HT-29 (cell line): ENCODE measurements at regions not wholly inside any gene's neighbourhood (a gene's known extent, or its start where the extent isn't known, plus 50 kb on each side); places are given as distances from the start of the nearest gene placed in this dataset.

Source experiments
- DNase-seq: peaks from one replicate; pipeline ENCODE4 v3.0.0-alpha.2; 2015; ENCODE audit warnings: low spot score

DNA sequence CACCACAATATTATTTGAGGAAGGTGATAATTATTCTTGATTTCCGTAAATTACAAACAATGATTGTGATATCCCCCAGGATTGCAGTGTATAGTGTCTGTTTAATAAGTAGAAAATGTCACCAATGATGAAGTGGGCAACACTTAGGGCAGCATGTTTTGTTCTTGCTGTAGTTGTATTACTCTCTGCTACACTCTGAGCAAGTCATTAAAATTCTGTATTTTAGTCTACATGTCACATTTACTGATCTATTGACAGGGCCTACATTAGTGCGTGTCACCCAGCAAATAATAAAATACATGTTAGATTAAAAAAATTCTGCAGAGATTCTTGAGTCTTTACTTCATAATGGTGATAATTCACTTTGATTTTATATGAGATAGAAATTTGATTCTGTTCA, 247.6 kb downstream of the TMX3 start:
- DNase-seq = no peak

DNA sequence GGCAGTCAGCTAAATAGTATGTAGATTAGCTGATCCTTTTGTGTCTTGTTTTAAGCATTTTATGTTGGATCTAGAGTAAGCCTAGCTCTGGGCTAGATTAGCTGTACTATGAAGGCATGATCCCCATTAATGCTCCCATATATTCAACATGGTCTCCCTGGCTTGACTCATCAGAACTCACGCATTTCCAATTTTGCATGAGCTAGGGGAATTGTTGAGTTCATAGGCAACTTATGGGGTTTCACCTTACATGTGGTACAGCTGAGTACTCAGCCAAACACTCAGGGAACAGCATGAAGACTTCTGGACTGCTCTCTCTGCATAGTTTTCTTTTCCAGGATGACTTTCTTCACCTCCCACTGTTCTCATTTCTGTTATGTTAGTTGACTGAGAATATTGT, 248.2 kb downstream of the TMX3 start:
- DNase-seq = no peak

DNA sequence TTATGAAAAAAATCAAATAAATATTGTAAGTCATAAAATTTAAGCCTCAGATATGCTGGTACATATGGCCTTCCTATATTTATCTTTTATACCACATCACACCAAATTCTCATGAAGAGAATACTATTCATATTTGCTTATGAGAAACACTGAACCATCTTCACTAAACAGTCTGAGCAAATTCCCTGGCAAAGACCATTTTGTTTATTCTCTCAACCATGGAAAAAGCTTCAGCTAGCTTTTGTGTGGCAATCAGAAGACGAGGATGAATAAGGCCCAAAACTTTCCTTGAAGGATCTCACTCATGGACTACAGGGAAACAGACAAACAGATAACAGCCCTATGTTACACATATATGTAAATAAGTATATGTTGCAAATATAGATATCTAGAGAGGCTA, 252.1 kb downstream of the TMX3 start:
- DNase-seq = no peak

DNA sequence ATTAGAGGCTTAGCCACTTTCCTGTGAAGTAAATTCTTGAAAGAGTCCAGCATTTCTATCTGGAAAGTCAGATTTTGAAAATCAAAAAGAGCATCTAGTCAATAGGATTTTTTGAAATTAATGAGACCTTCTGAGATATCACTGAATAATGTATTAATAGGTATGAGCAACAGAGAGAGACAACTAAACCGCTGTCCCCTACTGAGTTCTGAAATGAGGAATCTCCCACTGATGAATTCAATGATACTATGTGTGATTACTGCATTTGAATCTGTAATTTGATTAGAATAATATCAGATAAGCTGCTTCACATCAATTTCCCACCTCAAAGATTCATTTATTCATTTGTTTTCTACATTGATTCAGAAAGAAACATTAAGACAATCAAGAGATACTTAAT, 252.8 kb downstream of the TMX3 start:
- no peak for DNase-seq

DNA sequence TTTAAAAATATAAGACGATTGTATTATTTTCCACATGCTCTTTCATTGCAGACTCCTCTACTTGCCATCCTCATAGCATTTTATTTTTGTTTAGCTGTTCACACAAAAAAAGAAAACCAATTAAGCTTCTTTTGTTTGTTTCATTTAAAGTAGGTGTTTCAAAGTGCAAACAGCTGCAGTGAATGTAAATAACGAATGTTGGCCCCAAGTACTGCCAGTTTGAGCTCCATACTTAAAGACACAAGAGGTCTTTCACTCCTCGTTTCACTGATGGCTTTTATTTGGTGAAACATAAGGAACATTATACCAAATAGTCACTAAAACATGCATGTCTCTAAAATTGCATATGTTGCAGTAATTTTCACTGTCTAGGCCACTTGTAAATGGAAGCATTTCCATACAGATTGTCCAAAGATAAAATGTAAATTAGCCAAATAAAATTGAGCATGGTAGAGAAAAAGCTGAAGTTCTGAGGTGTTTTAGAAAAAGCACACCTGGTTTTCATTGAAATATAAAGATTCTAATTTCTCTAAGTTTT, 253.4 kb downstream of the TMX3 start:
- no peak for DNase-seq

DNA sequence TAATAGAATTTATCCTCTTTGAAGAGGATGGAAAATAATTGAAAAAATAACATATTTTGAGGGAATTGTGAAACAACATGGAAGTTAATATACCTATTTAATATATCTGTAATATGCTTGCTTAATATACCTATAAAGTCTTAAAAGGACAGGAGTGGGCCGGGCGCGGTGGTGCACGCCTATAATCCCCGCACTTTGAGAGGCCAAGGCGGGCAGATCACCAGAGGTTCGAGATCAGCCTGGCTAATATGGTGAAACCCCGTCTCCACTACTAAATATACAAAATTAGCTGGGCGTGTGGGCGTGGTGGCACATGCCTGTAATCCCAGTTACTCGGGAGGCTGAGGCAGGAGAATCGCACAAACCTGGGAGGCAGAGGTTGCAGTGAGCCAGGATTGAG, 254.9 kb downstream of the TMX3 start:
- no peak for DNase-seq

DNA sequence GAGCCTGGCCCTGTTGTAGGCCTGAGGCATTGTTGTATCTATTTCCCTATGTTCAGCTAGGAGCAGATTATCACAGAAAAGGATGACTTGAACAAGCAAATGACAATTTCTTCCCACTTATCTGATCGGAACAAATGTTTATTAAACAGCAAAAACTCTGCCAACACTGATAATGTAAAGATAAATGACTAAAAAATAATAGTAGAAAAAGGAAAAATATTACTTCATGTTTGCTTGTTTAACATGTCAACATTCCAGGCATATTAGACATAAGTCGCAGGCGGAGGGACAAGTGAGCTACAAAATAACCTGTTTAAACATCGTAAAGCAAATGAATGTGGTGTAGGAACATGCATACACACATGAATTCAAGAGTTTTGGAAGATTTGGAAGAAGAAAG, 257.9 kb downstream of the TMX3 start:
- DNase-seq = no peak

DNA sequence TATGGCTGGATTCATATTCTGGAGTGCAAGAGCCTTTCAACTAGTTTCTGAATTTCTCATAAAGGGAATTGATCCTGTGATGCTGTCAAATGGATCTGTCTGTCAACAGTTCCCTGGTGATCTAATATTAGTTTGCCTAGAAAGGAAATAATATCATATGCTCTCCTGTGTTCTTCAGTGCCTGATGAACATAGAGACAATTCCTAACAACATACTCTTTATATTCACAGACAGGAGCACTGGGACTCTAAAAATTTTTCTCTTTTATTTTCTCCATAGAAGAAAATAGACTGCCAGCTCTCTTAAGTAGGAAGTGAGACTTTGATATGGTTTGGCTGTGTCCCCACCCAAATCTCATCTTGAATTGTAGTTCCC, 259.7 kb downstream of the TMX3 start:
- DNase-seq = no peak

DNA sequence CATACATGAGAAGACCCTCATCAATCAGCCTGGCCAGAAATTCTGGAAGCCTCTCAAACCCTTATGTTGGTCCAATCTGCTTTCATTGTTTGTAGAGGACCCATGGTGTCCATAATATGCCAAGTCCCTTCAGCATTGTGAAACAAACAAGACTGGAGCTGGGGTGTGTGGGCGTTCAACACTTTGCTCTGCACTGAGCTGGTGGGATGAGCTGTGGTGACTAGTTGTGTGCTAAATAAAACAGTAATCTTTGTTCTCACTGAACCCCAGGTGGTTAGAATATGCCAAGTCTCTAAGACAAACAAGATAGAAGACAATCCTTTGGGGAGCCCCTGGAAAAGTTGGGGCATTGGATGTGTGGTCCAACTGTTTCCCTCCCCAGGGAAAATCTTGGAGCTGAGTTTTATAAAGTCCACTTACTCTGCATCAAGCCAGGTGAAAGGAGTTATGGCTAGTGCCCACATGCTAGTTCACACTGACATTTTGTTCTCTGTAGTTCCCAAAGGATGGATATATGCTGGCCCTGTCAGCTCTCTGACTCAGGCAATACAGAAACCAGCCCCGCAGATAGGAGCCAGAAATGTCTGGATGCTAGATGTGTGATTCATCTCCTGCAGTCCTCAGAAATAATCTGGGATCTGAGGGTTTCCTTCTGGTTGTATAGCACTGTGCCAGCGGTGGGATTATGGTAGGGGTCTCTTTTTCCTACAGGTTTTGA, 260.2 kb downstream of the TMX3 start:
- no peak for DNase-seq

DNA sequence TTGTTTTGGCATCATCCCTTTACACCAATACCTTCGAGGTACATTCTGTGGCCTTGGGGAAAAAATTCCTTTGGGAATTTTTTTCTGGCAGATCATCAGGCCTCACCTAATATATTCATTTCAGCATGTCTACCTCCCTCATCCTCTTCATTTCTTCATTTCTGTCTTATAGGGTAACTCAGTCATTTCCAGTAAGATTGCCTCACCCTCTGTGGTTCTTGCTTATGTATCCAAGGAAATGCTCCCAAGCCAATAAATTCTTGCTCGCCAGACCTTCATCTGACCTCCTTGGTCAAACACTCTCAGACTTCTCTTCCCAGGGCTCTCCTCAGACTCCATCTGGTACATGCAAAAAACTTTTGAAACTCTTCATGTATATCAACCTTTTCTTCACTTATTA, 265.6 kb downstream of the TMX3 start:
- no peak for DNase-seq

DNA sequence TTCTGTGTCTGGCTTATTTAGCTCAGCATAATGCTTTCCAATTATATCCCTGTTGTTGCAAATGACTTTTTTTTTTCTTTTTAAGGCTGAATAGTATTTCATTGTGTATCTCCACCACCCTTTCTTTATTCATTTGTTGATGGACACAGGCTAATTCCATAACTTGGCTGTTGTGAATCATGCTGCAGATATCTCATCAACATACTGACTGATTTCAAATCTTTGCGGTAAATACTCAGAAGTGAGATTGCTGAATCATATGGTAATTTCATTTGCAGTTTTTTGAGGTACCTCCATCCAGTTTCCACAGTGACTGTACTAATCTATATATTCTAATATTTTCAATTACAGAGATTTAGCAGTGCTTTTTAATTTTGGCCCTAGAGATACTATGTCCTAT, 266.2 kb downstream of the TMX3 start:
- no peak for DNase-seq

DNA sequence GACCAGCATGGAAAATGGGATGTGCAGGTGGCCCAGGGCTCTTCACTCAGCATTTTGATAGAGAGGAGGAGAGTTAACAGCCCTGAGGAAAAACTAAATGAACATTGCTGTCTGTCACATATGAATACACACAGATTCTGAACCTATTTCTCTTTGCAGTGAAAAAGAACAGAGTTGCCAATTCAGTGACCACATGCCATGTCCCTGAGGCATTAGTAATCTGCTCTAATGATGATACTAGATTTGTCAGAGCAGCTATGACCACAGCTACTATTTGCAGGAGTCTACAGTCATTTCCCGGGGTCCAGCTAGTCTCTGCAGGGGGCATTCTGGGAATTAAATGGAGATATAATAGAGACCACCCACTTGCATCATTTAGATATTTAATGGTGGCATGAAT, 267.6 kb downstream of the TMX3 start:
- DNase-seq = no peak

DNA sequence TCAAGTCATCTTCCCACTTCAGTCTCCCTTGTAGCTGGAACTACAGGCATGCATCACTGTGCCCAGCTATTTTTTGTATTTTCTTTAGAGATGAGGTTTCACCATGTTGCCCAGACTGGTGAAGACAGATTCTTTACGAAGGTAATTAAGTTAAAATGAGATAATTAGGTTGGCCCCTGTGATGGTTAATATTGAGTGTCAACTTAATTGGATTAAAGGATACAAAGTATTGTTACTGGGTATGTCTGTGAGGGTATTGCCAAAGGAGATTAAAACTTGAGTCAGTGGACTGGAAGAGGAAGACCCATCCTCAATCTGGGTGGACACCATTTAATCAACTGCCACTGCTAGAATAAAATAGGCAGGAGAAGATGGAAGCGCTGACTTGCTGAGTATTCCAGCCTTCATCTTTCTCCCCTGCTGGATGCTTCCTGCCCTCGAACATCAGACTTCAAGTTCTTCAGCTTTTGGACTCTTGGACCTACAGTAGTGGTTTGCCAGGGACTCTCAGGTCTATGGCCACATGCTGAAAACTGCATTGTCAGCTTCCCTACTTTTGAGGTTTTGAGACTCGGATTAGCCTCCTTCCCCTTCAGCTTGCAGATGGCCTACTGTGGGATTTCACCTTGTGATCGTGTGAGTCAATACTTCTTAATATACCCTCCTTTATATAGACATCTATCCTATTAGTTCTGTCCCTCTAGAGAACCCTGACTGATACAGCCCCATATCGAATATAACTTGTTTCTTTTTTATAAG, 269.1 kb downstream of the TMX3 start:
- no peak for DNase-seq

DNA sequence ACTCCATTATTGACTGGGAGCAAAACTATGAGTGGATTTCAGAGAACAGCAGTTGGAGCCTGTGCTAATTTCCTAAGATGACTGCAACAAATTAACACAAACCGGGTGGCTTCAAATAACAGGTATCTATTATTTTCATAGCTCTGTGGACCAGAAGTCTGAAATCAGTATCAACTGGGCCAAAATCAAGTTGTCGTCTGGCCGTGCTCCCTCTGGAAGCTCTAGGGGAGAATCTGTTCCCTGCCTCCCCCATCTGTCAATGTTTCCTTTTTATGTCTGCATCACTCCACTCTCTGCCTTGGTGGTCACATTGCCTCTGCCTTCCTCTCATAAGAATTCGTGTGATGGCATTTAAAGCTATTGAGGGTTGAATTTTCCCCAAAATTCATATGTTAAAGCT, 269.8 kb downstream of the TMX3 start:
- DNase-seq = no peak

DNA sequence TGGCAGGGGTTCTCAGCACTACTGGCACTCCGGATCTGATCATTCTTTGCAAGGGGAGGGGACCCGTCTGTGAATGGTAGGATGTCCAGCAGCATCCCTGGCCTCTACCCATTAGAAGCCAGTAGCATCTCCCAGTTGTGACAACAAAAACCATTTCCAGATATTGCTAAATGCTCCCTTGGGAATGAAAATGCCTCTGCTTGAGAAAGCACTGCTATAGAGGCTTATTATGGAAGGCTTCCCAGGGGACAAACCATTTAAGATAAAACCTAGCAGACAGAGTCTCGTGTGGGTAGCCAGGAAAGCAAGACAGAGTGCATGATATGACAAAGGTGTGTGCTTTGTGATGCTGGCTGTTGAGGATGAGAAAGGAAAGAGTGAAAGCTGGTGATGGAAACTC, 273.7 kb downstream of the TMX3 start:
- DNase-seq = no peak

DNA sequence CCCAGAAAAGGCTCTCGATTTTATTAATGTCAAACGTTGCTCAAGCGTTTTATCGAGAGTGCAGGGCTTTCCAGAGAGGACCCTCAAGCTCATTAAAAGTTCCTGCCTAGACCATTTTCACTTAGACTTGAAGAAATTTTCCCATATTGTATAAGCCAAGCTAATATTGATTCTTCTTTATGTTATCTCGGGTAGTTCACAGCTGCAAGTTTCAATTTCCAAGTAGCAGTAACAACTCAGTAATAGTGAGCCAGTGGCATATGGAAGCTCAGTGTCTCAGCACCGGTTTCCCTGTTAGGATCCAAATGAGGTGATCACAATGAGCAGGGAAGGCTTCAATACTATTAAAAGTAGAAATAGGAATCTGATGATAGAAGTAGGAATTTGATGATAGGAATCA, 274.5 kb downstream of the TMX3 start:
- no peak for DNase-seq

DNA sequence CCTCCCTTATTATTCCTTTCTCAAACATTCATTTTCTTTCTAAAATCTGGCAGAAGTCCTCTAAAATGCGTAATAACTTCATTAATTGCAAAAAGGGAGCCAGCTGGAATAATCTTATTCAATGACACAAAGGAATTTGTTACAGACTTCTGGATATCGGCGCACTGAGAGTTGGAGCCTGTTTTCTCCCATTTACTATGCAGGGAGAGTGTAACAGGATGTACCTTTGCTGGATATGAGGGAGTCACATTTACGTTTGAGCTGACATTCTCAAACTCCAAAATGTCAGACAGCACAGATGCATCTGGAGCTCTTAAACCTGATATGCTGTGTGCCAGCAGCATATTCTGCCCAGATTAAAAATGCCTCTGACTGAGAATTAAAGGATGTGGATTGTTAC, 275.3 kb downstream of the TMX3 start:
- DNase-seq = no peak

DNA sequence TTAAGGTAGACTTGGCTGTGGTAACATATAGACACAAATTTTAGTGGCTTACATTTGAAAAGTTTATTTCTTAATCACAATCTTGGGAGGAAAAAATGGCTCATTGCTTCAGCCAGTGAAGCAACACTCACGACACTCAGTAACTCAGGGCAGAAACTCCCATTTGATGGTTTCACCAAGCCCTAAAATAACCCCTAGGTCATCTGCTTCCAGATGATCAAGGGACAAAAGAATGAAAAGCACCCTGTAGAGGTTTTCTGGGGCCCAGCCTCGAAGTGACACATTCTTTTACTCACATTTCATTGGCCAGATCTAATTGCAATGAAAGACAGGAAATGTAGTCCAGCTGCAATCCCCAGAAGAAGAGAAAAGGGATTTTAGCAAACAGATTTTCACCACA, 275.9 kb downstream of the TMX3 start:
- DNase-seq = no peak

DNA sequence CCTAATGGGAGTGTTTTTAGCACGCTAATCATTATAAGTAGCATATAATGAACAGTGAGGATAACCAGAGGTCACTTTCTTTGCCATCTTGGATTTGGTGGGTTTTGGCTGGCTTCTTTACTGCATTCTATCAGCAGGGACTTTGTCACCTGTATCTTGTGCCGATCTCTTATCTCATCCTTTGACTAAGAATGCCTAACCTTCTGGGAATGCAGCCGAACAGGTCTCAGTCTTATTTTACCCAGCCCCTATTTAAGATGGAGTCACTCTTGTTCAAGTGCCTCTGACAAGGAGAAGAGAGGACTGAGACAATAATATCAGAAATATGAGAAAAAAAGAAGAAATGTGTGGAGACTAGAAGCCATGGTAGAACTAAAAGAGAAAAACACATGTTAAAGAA, 276.4 kb downstream of the TMX3 start:
- no peak for DNase-seq

DNA sequence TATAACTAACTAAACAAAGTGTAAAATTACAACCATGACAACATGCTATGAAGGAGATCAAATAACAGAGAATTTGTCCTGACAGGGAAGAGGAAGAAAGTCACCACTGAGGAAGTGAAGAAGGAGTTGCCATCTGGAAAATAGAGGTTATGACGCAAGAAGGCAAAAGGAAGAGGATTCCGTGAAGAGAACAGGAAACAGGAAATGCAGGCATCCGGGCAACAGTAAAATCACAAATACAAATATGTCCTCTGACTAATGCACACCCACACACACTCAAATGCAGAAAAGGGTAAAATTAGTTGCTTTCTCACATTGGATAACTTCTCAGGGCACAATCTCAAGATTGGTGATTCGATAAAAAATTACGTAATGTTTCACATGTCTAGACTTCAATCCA, 278.4 kb downstream of the TMX3 start:
- DNase-seq = no peak

DNA sequence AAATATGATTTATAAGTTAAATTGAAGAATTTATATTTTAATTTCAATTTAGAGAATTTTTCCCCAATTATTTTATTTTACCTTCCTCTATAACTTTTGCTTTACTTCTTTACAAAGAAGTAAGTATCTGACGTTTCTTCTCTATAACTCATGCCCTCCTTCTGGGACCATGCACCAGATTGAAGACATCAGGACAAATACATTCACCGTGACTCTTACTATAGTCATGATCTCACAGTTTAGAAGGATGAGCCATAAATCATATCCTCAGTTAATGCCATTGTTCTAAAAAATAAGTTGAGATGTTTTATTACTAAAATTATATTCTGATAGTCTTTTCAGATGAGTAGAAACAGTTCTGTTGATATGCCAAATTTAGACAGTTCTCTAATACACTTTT, 279.3 kb downstream of the TMX3 start:
- no peak for DNase-seq

DNA sequence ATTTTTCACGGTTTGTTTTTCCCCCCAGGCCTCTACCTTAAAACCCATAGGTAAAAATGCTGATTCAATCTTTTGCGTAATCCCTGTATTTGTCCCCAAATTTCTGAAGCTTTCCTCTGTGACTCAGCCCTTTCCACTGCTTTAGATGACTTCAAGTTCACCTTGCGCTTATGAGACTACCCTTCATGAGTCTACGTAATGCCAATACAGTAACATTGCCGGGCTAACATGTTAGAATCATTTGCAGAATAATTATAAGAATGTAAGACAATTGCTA, 283.0 kb downstream of the TMX3 start:
- DNase-seq = no peak

DNA sequence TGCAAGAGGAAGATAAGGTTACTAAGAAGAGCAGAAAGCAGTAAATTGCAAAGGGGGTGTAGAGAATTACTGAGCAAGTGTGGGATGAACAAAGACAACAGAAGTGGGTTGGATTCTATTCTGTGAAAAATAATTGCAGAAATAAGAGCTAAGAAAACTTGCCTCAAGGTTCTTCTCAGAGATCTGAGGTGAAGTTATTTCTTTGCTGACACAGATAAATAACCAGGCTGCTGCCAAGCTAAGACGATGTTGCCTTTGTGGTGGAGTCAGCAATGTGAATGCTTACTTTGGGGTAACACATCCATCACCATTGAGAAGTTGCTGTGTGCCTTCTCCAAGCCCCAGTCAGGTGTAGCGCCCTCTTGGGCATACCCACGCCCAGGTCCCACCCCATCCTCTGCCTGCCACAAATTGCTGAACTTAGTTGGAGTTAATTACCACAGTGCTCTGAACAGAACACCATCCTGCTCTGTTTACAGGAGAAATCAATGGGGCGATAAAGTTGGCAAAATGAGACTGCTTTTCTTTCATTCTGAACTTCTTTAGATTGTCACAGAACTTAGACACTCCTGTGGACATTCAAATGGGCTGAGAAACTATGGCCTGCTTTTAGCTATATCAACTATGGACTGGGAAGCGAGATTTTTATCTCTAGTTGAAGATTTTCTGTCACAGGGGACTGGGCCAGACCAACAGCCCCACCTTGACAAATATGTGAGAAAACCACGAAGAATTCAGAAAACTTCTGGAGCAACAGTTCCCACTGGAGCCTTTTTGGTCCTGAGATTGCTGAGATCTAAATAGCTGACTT, 283.6 kb downstream of the TMX3 start:
- no peak for DNase-seq
